ENCODE measurements at regions not wholly inside any gene's neighbourhood (a gene's known extent, or its start where the extent isn't known, plus 50 kb on each side); places are given as distances from the start of the nearest gene placed in this dataset.

DNA sequence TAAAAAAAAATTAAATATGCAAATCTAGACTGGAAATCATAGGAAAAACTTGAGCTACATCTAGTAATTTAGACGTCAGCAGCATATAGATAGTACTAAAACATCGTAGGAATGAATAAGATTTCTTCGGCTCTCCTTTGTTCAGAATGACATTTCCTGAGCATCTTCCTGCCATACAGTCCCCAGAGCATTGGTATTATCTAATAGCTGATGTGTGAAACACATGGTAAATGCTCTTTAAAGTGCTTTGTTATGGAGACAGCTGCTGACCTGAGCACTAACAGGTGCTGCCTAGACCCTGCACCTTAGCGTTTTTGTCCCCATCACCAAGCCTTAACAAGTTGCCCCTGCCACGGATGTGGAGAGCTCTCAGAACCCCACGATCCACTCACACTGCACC is 692.3 kb upstream of the PIK3C3 start:
- H3K9me3 ChIP-seq: no peaks in the 10 kb centered on the region
- ChIA-PET POLR2A (no interaction called here), CTCF (no interaction called here)
- no peak for DNase-seq
- H3K9me3 Mint-ChIP-seq (ENCODE audit: unreplicated experiment): no peaks in the 10 kb centered on the region
- no TSS peak for BruUV-seq (replicated peaks)
- no peaks in the 10 kb centered on the region for H3K4me1 ChIP-seq
- TF ChIP-seq, protein P1, sequence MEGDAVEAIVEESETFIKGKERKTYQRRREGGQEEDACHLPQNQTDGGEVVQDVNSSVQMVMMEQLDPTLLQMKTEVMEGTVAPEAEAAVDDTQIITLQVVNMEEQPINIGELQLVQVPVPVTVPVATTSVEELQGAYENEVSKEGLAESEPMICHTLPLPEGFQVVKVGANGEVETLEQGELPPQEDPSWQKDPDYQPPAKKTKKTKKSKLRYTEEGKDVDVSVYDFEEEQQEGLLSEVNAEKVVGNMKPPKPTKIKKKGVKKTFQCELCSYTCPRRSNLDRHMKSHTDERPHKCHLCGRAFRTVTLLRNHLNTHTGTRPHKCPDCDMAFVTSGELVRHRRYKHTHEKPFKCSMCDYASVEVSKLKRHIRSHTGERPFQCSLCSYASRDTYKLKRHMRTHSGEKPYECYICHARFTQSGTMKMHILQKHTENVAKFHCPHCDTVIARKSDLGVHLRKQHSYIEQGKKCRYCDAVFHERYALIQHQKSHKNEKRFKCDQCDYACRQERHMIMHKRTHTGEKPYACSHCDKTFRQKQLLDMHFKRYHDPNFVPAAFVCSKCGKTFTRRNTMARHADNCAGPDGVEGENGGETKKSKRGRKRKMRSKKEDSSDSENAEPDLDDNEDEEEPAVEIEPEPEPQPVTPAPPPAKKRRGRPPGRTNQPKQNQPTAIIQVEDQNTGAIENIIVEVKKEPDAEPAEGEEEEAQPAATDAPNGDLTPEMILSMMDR (IDR thresholded peaks at IDR 0.05; ENCODE audit: insufficient read depth in 1 of 2, low read depth in 1 of 2, low read length in 1 of 2, severe bottlenecking in 1 of 2, unreplicated experiment in 1 of 2): no peak
- no peaks in the 10 kb centered on the region for H3K36me3 Mint-ChIP-seq (ENCODE audit: insufficient read depth, unreplicated experiment)
- H3K27me3 ChIP-seq (replicated peaks; ENCODE audit: control insufficient read depth, insufficient read depth, low read length): no peaks in the 10 kb centered on the region
- no peak overlapping the region for H3K4me3 Mint-ChIP-seq (ENCODE audit: unreplicated experiment)
- H3K36me3 ChIP-seq (ENCODE audit: control insufficient read depth, insufficient read depth, low read length): no peaks in the 10 kb centered on the region
- no peaks in the 10 kb centered on the region for H3K27me3 Mint-ChIP-seq (ENCODE audit: insufficient read depth, unreplicated experiment)
- H3K4me1 Mint-ChIP-seq (ENCODE audit: low read depth, unreplicated experiment): no peaks in the 10 kb centered on the region
- intact Hi-C loops (cut with micrococcal nuclease; ENCODE audit: unreplicated experiment): no loop called here
- no peak overlapping the region for H3K4me3 ChIP-seq (ENCODE audit: low read depth, low read length)
- H3K27ac Mint-ChIP-seq (ENCODE audit: unreplicated experiment): no peak overlapping the region

DNA sequence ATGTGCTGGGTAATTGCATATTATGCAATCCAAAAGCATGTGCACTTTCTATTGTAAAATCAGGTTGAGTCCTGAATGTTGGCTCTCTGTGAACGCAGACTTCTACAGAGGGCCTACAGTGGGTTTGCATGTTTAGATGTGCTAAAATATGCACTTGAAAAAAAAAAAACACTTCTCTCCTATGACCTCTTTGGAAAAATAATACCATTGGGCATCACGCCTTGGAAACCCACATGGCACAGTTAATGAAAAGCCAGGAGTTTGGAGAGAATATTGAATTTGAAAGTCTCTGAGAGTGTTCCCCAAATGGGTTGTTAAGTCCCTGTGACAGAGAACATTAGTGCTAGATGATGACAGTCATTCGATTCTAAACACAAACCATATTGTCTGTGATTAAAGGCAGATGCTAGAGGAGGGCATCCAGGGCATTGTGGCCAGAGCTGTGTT is 710.4 kb upstream of the PIK3C3 start:
- POLR2A ChIA-PET: no interaction called here
- Mint-ChIP-seq H3K4me1 (ENCODE audit: low read depth, unreplicated experiment) (no peaks in the 10 kb centered on the region), H3K27ac (ENCODE audit: unreplicated experiment) (no peak overlapping the region)

DNA sequence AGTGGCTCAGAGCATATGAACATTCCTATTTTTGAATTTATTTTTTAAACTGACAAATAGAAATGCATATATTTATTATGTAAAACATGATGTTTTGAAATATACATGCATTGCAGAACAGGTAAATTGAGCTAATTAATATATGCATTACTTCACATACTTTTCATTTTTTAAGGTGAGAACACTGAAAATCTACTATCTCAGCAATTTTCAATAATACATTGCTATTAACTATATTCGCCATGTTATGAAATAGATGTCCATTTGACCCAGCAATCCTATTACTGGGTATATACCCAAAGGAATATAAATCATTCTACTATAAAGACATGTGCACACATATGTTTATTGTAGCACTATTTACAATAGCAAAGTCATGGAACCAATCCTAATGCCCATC is 717.7 kb upstream of the PIK3C3 start:
- no peak for DNase-seq
- no peaks in the 10 kb centered on the region for H3K9me3 ChIP-seq
- no peaks in the 10 kb centered on the region for H3K36me3 Mint-ChIP-seq (ENCODE audit: insufficient read depth, unreplicated experiment)
- no peaks in the 10 kb centered on the region for H3K4me1 Mint-ChIP-seq (ENCODE audit: low read depth, unreplicated experiment)
- ChIA-PET CTCF (no interaction called here), POLR2A (no interaction called here)
- H3K27me3 ChIP-seq (replicated peaks; ENCODE audit: control insufficient read depth, insufficient read depth, low read length): no peaks in the 10 kb centered on the region
- H3K27me3 Mint-ChIP-seq (ENCODE audit: insufficient read depth, unreplicated experiment): no peaks in the 10 kb centered on the region
- BruUV-seq (replicated peaks): no TSS peak
- no peak overlapping the region for H3K4me3 Mint-ChIP-seq (ENCODE audit: unreplicated experiment)
- TF ChIP-seq, protein P1 (IDR thresholded peaks at IDR 0.05; ENCODE audit: insufficient read depth in 1 of 2, low read depth in 1 of 2, low read length in 1 of 2, severe bottlenecking in 1 of 2, unreplicated experiment in 1 of 2): no peak
- no peaks in the 10 kb centered on the region for H3K4me1 ChIP-seq
- intact Hi-C loops (cut with micrococcal nuclease; ENCODE audit: unreplicated experiment): no loop called here
- H3K27ac Mint-ChIP-seq (ENCODE audit: unreplicated experiment): no peak overlapping the region
- no peak overlapping the region for H3K4me3 ChIP-seq (ENCODE audit: low read depth, low read length)
- no peaks in the 10 kb centered on the region for H3K36me3 ChIP-seq (ENCODE audit: control insufficient read depth, insufficient read depth, low read length)
- no peaks in the 10 kb centered on the region for H3K9me3 Mint-ChIP-seq (ENCODE audit: unreplicated experiment)

More for the DNA sequence above, 710.4 kb upstream of the PIK3C3 start:
- DNase-seq: no peak
- Histone ChIP-seq H3K9me3 (no peaks in the 10 kb centered on the region), H3K4me1 (no peaks in the 10 kb centered on the region), H3K27me3 (replicated peaks; ENCODE audit: control insufficient read depth, insufficient read depth, low read length) (no peaks in the 10 kb centered on the region), H3K4me3 (ENCODE audit: low read depth, low read length) (no peak overlapping the region), H3K36me3 (ENCODE audit: control insufficient read depth, insufficient read depth, low read length) (no peaks in the 10 kb centered on the region)
- no TSS peak for BruUV-seq (replicated peaks)
- Mint-ChIP-seq H3K36me3 (ENCODE audit: insufficient read depth, unreplicated experiment) (no peaks in the 10 kb centered on the region), H3K4me3 (ENCODE audit: unreplicated experiment) (no peak overlapping the region), H3K9me3 (ENCODE audit: unreplicated experiment) (no peaks in the 10 kb centered on the region), H3K27me3 (ENCODE audit: insufficient read depth, unreplicated experiment) (peaks cover 3% of the 10 kb centered on the region)
- CTCF ChIA-PET: no interaction called here
- intact Hi-C loops (cut with micrococcal nuclease; ENCODE audit: unreplicated experiment): no loop called here
- TF ChIP-seq, protein P1 (IDR thresholded peaks at IDR 0.05; ENCODE audit: insufficient read depth in 1 of 2, low read depth in 1 of 2, low read length in 1 of 2, severe bottlenecking in 1 of 2, unreplicated experiment in 1 of 2): no peak

Measured in Caco-2 (cell line).